HepG2 (cell line): ENCODE measurements at regions not wholly inside any gene's neighbourhood (a gene's known extent, or its start where the extent isn't known, plus 50 kb on each side); places are given as distances from the start of the nearest gene placed in this dataset.

Source experiments
- MLX ChIP-seq: IDR thresholded peaks from 2 replicates; pipeline ENCODE4 v1.6.1; 2016
- ZNF367 ChIP-seq: sonication (generic); formaldehyde crosslinking; IDR thresholded peaks from 2 replicates; pipeline ENCODE4 v1.4.0; 2020; ENCODE audit warnings: missing genetic modification reagents, borderline replicate concordance
- TF ChIP-seq, protein P1 (sequence below): sonication (generic); formaldehyde crosslinking; IDR thresholded peaks from 2 replicates; pipeline ENCODE4 v1.5.0; 2020; ENCODE audit warnings: mild to moderate bottlenecking, missing genetic modification reagents, moderate library complexity

DNA sequence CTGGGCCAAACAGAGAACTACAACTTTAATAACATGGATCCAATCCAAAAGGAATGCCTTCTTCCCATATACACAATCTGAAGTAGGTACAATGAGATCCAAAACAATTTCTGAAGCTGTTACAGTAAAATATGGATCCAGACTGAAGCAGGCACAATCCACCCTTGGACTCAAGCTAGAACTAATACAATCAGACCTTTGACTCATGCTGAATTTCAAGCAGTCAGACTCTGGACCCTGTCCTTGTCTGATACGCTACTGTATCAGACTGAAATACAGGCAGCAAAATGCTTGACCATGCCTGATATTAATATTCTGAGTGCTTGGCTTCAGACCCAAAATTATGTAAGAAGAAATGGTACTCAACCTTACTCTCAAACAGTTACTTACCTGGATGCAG is 57.0 kb upstream of the RBMY1B start:
- TF ChIP-seq MLX (CRISPR knock-in tag) (no peak), ZNF367 (CRISPR knock-in tag) (no peak)
- TF ChIP-seq, protein P1, sequence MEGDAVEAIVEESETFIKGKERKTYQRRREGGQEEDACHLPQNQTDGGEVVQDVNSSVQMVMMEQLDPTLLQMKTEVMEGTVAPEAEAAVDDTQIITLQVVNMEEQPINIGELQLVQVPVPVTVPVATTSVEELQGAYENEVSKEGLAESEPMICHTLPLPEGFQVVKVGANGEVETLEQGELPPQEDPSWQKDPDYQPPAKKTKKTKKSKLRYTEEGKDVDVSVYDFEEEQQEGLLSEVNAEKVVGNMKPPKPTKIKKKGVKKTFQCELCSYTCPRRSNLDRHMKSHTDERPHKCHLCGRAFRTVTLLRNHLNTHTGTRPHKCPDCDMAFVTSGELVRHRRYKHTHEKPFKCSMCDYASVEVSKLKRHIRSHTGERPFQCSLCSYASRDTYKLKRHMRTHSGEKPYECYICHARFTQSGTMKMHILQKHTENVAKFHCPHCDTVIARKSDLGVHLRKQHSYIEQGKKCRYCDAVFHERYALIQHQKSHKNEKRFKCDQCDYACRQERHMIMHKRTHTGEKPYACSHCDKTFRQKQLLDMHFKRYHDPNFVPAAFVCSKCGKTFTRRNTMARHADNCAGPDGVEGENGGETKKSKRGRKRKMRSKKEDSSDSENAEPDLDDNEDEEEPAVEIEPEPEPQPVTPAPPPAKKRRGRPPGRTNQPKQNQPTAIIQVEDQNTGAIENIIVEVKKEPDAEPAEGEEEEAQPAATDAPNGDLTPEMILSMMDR (CRISPR knock-in tag), result no peak
